ENCODE measurements at regions not wholly inside any gene's neighbourhood (a gene's known extent, or its start where the extent isn't known, plus 50 kb on each side); places are given as distances from the start of the nearest gene placed in this dataset.

DNA sequence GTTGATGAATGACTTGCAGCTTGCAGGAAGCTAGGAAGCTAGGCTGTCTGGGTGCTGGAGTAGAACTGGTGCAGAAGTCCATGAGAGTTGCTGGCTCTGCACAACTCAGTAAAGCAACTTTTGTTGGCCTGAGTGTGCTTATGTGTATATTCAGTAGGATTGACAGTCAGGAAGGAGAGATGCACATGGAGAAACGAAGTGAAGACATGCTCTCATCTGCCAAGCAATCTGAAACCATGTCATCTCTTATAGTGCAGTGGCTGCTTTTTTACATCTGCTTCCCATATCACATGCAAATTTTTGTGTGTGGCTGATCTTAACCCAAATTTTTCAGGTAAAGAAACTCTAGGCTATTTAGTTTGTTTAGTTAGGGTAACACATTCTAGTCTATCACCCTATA, 252.4 kb upstream of the HS3ST5 start:
- TF ChIP-seq, protein P1, sequence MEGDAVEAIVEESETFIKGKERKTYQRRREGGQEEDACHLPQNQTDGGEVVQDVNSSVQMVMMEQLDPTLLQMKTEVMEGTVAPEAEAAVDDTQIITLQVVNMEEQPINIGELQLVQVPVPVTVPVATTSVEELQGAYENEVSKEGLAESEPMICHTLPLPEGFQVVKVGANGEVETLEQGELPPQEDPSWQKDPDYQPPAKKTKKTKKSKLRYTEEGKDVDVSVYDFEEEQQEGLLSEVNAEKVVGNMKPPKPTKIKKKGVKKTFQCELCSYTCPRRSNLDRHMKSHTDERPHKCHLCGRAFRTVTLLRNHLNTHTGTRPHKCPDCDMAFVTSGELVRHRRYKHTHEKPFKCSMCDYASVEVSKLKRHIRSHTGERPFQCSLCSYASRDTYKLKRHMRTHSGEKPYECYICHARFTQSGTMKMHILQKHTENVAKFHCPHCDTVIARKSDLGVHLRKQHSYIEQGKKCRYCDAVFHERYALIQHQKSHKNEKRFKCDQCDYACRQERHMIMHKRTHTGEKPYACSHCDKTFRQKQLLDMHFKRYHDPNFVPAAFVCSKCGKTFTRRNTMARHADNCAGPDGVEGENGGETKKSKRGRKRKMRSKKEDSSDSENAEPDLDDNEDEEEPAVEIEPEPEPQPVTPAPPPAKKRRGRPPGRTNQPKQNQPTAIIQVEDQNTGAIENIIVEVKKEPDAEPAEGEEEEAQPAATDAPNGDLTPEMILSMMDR (IDR thresholded peaks at IDR 0.05; ENCODE audit: extremely low read depth in 1 of 2, insufficient read depth in 1 of 2, low read depth in 1 of 2, low read length in 2 of 2), result no peak
- TF ChIP-seq POLR2A (IDR thresholded peaks at IDR 0.05; ENCODE audit: low read depth, low read length), result no peak
- TF ChIP-seq POLR2AphosphoS5 (IDR thresholded peaks at IDR 0.05; ENCODE audit: insufficient read depth, low read depth, low read length), result no peak
- no peak for TF ChIP-seq EZH2 (IDR thresholded peaks at IDR 0.05; ENCODE audit: borderline replicate concordance, low read depth, low read length, severe bottlenecking)
